H1 (cell line): ENCODE measurements at regions not wholly inside any gene's neighbourhood (a gene's known extent, or its start where the extent isn't known, plus 50 kb on each side); places are given as distances from the start of the nearest gene placed in this dataset.
A peak's percentile ranks its signal among the peaks of the same experiment; 100 is the strongest.

ENCODE experiments used
- CTCF ChIA-PET: fragments of 300-600 bp; sonication (Branson Sonifier 250); formaldehyde crosslinking; loops from one replicate; lab custom pipeline; 2021; ENCODE audit not compliant: partially characterized antibody; lab: Charles Lee
- POLR2A ChIA-PET: fragments of 300-600 bp; sonication (Branson Sonifier 250); formaldehyde crosslinking; loops from one replicate; lab custom pipeline; 2021; ENCODE audit warnings: inconsistent platforms; ENCODE audit not compliant: partially characterized antibody; lab: Charles Lee
- DNase-seq, 2 experiments: peaks; one replicate each; pipeline versions ENCODE4 v3.0.0 to v3.0.0-alpha.2; 2010 to 2022; ENCODE audit warnings: low spot score in 2 of 2, low read depth in 1 of 2, mixed read lengths in 1 of 2
- FAIRE-seq: peaks from 2 replicates; lab custom pipeline; 2011; peaks lifted over from hg19 to GRCh38; lab: Jason Lieb, UNC
- H2AFZ ChIP-seq: 2 replicates; pipeline ENCODE4 v1.8.1; 2012; ENCODE audit warnings: low read length, inconsistent platforms
- H2AK5ac ChIP-seq: 2 replicates; pipeline ENCODE4 v1.6.1; 2013; ENCODE audit warnings: low read depth, low read length
- H2BK120ac ChIP-seq: replicated peaks from 2 replicates; pipeline ENCODE3; 2013; ENCODE audit warnings: low read depth, low read length, inconsistent platforms
- H2BK12ac ChIP-seq: 2 replicates; pipeline ENCODE4 v1.6.1; 2013; ENCODE audit warnings: low read depth, low read length
- H2BK15ac ChIP-seq: 2 replicates; pipeline ENCODE4 v1.6.1; 2013; ENCODE audit warnings: low read length
- H2BK20ac ChIP-seq: 2 replicates; pipeline ENCODE4 v1.6.1; 2013; ENCODE audit warnings: low read length
- H2BK5ac ChIP-seq: 2 replicates; pipeline ENCODE4 v1.6.1; 2013; ENCODE audit warnings: low read depth, low read length
- H3K14ac ChIP-seq: 2 replicates; pipeline ENCODE4 v1.6.1; 2013; ENCODE audit warnings: inconsistent platforms; ENCODE audit not compliant: insufficient read length
- H3K18ac ChIP-seq: 2 replicates; pipeline ENCODE4 v1.6.1; 2013; ENCODE audit warnings: low read length; ENCODE audit errors: extremely low read depth
- H3K23ac ChIP-seq: 2 replicates; pipeline ENCODE4 v1.6.1; 2013; ENCODE audit warnings: inconsistent platforms; ENCODE audit not compliant: insufficient read length
- H3K23me2 ChIP-seq: 2 replicates; pipeline ENCODE4 v1.6.1; 2013; ENCODE audit warnings: low read depth, low read length
- H3K27ac ChIP-seq: 2 replicates; pipeline ENCODE4 v1.6.1; 2011; ENCODE audit warnings: low read depth, low read length, inconsistent platforms
- H3K27me3 ChIP-seq, 4 experiments: replicated peaks in 1 of 4; 1 replicate in 1 of 4; 2 replicates in 3 of 4; pipeline versions ENCODE4 v1.6.1 to v1.8.1; 2011 to 2013; ENCODE audit warnings: low read length in 3 of 4, mild to moderate bottlenecking in 3 of 4, inconsistent platforms in 2 of 4, mixed read lengths in 2 of 4, moderate library complexity in 1 of 4; ENCODE audit not compliant: control insufficient read depth in 3 of 4, insufficient read depth in 3 of 4; ENCODE audit errors: extremely low read depth in 1 of 4
- H3K36me3 ChIP-seq, 4 experiments: 2 replicates each; pipeline versions ENCODE4 v1.6.1 to v1.8.1; 2011 to 2013; ENCODE audit warnings: mild to moderate bottlenecking in 4 of 4, low read length in 3 of 4, moderate library complexity in 2 of 4, control low read depth in 1 of 4, inconsistent platforms in 1 of 4; ENCODE audit not compliant: insufficient read depth in 4 of 4, control insufficient read depth in 2 of 4
- H3K4ac ChIP-seq: replicated peaks from 2 replicates; pipeline ENCODE3; 2013; ENCODE audit warnings: low read length, low read depth, mixed read lengths, inconsistent platforms; ENCODE audit not compliant: insufficient read length
- H3K4me1 ChIP-seq, 4 experiments: replicated peaks in 1 of 4; 1 replicate in 1 of 4; 2 replicates in 3 of 4; pipeline versions ENCODE4 v1.6.1 to v1.8.1; 2011 to 2013; ENCODE audit warnings: low read length in 3 of 4, inconsistent platforms in 2 of 4, mixed read lengths in 1 of 4; ENCODE audit not compliant: insufficient read depth in 4 of 4, control insufficient read depth in 3 of 4
- H3K4me2 ChIP-seq, 2 experiments: 2 replicates each; pipeline versions ENCODE4 v1.6.1 to v1.8.1; 2011 to 2013; ENCODE audit warnings: low read depth in 2 of 2, low read length in 2 of 2, control low read depth in 1 of 2, inconsistent platforms in 1 of 2, mild to moderate bottlenecking in 1 of 2; ENCODE audit not compliant: insufficient read depth in 1 of 2
- H3K4me3 ChIP-seq, 4 experiments: fragments of 200-600, 300-600 bp in 1 of 4; sonication (generic), shearing (Covaris generic), sonication (Bioruptor Twin) in 1 of 4; 2 replicates each; pipeline versions ENCODE4 v1.5.1 to v1.8.1; 2011 to 2016; ENCODE audit warnings: low read length in 4 of 4, low read depth in 3 of 4, control low read depth in 2 of 4, inconsistent platforms in 2 of 4, mild to moderate bottlenecking in 2 of 4, mixed read lengths in 1 of 4, moderate library complexity in 1 of 4; ENCODE audit not compliant: insufficient read depth in 2 of 4; ENCODE audit errors: extremely low read depth in 1 of 4
- H3K56ac ChIP-seq: replicated peaks from 2 replicates; pipeline ENCODE3; 2013; ENCODE audit warnings: low read depth, mild to moderate bottlenecking, mixed read lengths, low read length, inconsistent platforms; ENCODE audit not compliant: insufficient read length
- H3K79me1 ChIP-seq: 2 replicates; pipeline ENCODE4 v1.6.1; 2013; ENCODE audit warnings: low read depth, low read length, control low read depth
- H3K79me2 ChIP-seq, 2 experiments: 2 replicates each; pipeline versions ENCODE4 v1.6.1 to v1.8.1; 2012 to 2013; ENCODE audit warnings: low read length in 2 of 2, mild to moderate bottlenecking in 2 of 2, inconsistent platforms in 1 of 2; ENCODE audit not compliant: insufficient read depth in 2 of 2, control insufficient read depth in 1 of 2
- H3K9ac ChIP-seq, 4 experiments: replicated peaks in 1 of 4; 1 replicate in 1 of 4; 2 replicates in 3 of 4; pipeline versions ENCODE4 v1.6.1 to v1.8.1; 2011 to 2013; ENCODE audit warnings: low read depth in 3 of 4, low read length in 3 of 4, control low read depth in 2 of 4, mild to moderate bottlenecking in 2 of 4, moderate library complexity in 2 of 4, inconsistent platforms in 1 of 4; ENCODE audit errors: extremely low read depth in 1 of 4
- H3K9me3 ChIP-seq, 2 experiments: 2 replicates each; pipeline versions ENCODE4 v1.6.1 to v1.8.1; 2012 to 2013; ENCODE audit warnings: mild to moderate bottlenecking in 2 of 2, moderate library complexity in 2 of 2, control low read depth in 1 of 2, inconsistent platforms in 1 of 2, low read depth in 1 of 2, low read length in 1 of 2, mixed read lengths in 1 of 2; ENCODE audit not compliant: insufficient read depth in 2 of 2
- H4K20me1 ChIP-seq, 2 experiments: replicated peaks in 1 of 2; 2 replicates each; pipeline versions ENCODE3 to v1.8.1; 2011 to 2013; ENCODE audit warnings: inconsistent platforms in 2 of 2, low read length in 2 of 2, mild to moderate bottlenecking in 1 of 2; ENCODE audit not compliant: insufficient read depth in 2 of 2, control insufficient read depth in 1 of 2
- H4K5ac ChIP-seq: 2 replicates; pipeline ENCODE4 v1.6.1; 2013; ENCODE audit warnings: low read length, low read depth, mixed read lengths, inconsistent platforms; ENCODE audit not compliant: insufficient read length
- H4K8ac ChIP-seq: 2 replicates; pipeline ENCODE4 v1.8.0; 2013; ENCODE audit warnings: mild to moderate bottlenecking, moderate library complexity, low read length, inconsistent platforms; ENCODE audit not compliant: insufficient read depth; ENCODE audit errors: extremely low read depth
- H4K91ac ChIP-seq: replicated peaks from 2 replicates; pipeline ENCODE3; 2013; ENCODE audit warnings: low read length, mixed read lengths, inconsistent platforms; ENCODE audit not compliant: insufficient read length
- BRCA1 ChIP-seq: IDR thresholded peaks from 2 replicates; pipeline ENCODE4 v1.6.1; 2012; ENCODE audit warnings: low read depth, low read length, improper control_type of control experiment
- CHD2 ChIP-seq: IDR thresholded peaks from 2 replicates; pipeline ENCODE4 v1.6.1; 2012; ENCODE audit warnings: low read length, improper control_type of control experiment
- GABPA ChIP-seq: IDR thresholded peaks from 2 replicates; pipeline ENCODE4 v1.6.1; 2011; ENCODE audit warnings: mild to moderate bottlenecking, low read length, moderate library complexity, borderline replicate concordance; ENCODE audit not compliant: insufficient read depth
- JUN ChIP-seq: IDR thresholded peaks from 2 replicates; pipeline ENCODE4 v1.6.1; 2011; ENCODE audit warnings: low read depth, mild to moderate bottlenecking, improper control_type of control experiment, low read length
- JUND ChIP-seq: IDR thresholded peaks from 2 replicates; pipeline ENCODE4 v1.6.1; 2011; ENCODE audit warnings: mild to moderate bottlenecking, improper control_type of control experiment, low read length
- POU5F1 ChIP-seq: IDR thresholded peaks from 2 replicates; pipeline ENCODE4 v1.6.1; 2011; ENCODE audit warnings: low read depth, mild to moderate bottlenecking, low read length, moderate library complexity
- RXRA ChIP-seq: IDR thresholded peaks from 2 replicates; pipeline ENCODE4 v1.6.1; 2011; ENCODE audit warnings: low read depth, mild to moderate bottlenecking, low read length, moderate library complexity; ENCODE audit not compliant: insufficient read depth
- SP4 ChIP-seq: IDR thresholded peaks from 2 replicates; pipeline ENCODE4 v1.6.1; 2012; ENCODE audit warnings: low read length, inconsistent platforms
- WGBS, 2 experiments: shearing (Covaris generic) in 1 of 2; methylation state at CpG; one replicate each; pipeline versions ENCODE4 v1.1.6 to v1.1.7; 2013 to 2015; ENCODE audit warnings: low lambda C conversion rate in 2 of 2, mixed read lengths in 2 of 2, inconsistent platforms in 1 of 2, low coverage in 1 of 2, missing lambda C conversion rate in 1 of 2; ENCODE audit not compliant: insufficient replicate concordance in 2 of 2, insufficient coverage in 1 of 2, insufficient read length in 1 of 2; ENCODE audit errors: extremely low coverage in 1 of 2, missing lambda C conversion rate in 1 of 2; 5-methylcytosine and 5-hydroxymethylcytosine counted together

DNA sequence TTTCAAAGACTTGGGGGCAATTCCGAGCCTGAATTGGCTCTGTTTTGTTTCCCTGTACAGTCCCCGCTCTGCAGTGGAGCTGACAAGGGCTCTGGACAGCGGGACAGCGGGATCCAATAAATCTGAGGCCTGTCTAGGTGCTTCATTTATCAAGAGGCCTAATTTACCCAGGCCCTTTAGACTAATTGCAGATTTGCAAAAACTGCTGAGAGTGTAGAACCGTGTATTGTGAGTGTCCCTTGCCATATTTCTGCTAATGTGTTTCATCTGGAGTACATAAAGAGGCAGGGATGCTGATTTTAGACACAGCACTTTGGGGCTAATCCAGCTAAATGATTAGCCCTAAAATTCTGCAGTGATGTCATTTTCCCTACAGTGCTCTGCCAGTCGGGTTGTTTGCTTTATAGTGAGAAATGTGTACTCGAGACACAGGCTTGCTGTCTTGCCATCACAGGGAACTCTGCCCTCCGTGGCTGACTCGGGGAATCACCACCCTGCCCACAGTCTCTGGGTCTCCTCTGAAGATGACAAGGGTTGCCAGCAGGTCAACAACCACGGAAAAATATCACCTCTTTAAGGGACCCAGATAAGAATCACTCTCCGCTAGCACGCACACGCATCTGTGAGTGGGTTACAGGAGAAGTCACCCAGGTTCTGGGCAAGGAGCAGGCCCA, 592.0 kb downstream of the BNC2 start:
- DNase-seq, result no peak
- Histone ChIP-seq H3K23me2 (no peaks in the 10 kb centered on the region), H3K4me2 (no peak overlapping the region), H2BK5ac (no peak overlapping the region), H3K27me3 (no peaks in the 10 kb centered on the region), H3K56ac (no peak overlapping the region), H2AK5ac (no peak overlapping the region), H2BK20ac (no peak overlapping the region), H3K9ac (no peak overlapping the region; a peak in 1 of 7 replicates), H3K23ac (no peak overlapping the region), H3K79me2 (no peaks in the 10 kb centered on the region), H2AFZ (no peak overlapping the region), H3K27ac (no peak overlapping the region), H4K91ac (no peak overlapping the region), H4K20me1 (no peaks in the 10 kb centered on the region), H4K8ac (0 out of 2 replicates have a peak overlapping the region, but pooled peaks have one; percentile 4), H2BK12ac (no peak overlapping the region), H3K14ac (no peak overlapping the region), H4K5ac (no peak overlapping the region), H3K79me1 (no peaks in the 10 kb centered on the region), H3K9me3 (no peaks in the 10 kb centered on the region), H3K18ac (no peak overlapping the region), H2BK120ac (no peak overlapping the region), H3K4ac (no peak overlapping the region), H3K4me3 (no peak overlapping the region), H3K4me1 (no peaks in the 10 kb centered on the region; a peak in 1 of 7 replicates), H2BK15ac (no peak overlapping the region), H3K36me3 (no peaks in the 10 kb centered on the region)
- FAIRE-seq, result no peak
- TF ChIP-seq SP4 (no peak), POU5F1 (no peak), JUND (no peak), BRCA1 (no peak), RXRA (no peak), GABPA (no peak), JUN (no peak), CHD2 (no peak)
- ChIA-PET POLR2A (no interaction called here), CTCF (interaction anchor here (0.6 to 4.4 kb wide), 5 partner anchors 11 to 765 kb away, joined by 3 to 21 read pairs (median 3); no protein-coding TSS in a partner anchor)
- 91% methylated on average over 13 of the region's 13 CpGs; no CpG with 5 or more reads in 1 of the 2 experiments for WGBS, 2 experiments
